ENCODE measurements at regions not wholly inside any gene's neighbourhood (a gene's known extent, or its start where the extent isn't known, plus 50 kb on each side); places are given as distances from the start of the nearest gene placed in this dataset.
"Not testable (repeated sequence)": the region's sequence is repeated elsewhere in the genome, so short reads cannot be mapped to it uniquely, and the experiment has no call there.

GRCh38 chr6:1230689-1231605 lies 81.0 kb upstream of the FOXQ1 start:
- DNase-seq (ENCODE audit: low read depth in 2 of 3, low spot score in 2 of 3) = no peak

- no peak for DNase-seq (ENCODE audit: low read depth in 2 of 3, low spot score in 2 of 3)
Measured at GRCh38 chr6:1230281-1230680, 81.6 kb upstream of the FOXQ1 start.

GRCh38 chr6:1229808-1230207 lies 82.1 kb upstream of the FOXQ1 start:
- DNase-seq (ENCODE audit: low read depth in 2 of 3, low spot score in 2 of 3) = no peak

GRCh38 chr6:1229301-1229700 lies 82.6 kb upstream of the FOXQ1 start:
- DNase-seq (ENCODE audit: low read depth in 2 of 3, low spot score in 2 of 3) = no peak

- no peak for DNase-seq (ENCODE audit: low read depth in 2 of 3, low spot score in 2 of 3)
Measured at GRCh38 chr6:1228754-1229191, 83.1 kb upstream of the FOXQ1 start.

- DNase-seq (ENCODE audit: low read depth in 2 of 3, low spot score in 2 of 3) = no peak
Measured at GRCh38 chr6:1227935-1228753, 83.8 kb upstream of the FOXQ1 start.

GRCh38 chr6:1227600-1227934 lies 84.3 kb upstream of the FOXQ1 start:
- DNase-seq (ENCODE audit: low read depth in 2 of 3, low spot score in 2 of 3) = no peak

GRCh38 chr6:1226277-1227099 lies 85.4 kb upstream of the FOXQ1 start:
- no peak for DNase-seq (ENCODE audit: low read depth in 2 of 3, low spot score in 2 of 3)

GRCh38 chr6:1224514-1224913 lies 87.4 kb upstream of the FOXQ1 start:
- DNase-seq (ENCODE audit: low read depth in 2 of 3, low spot score in 2 of 3) = no peak

- no peak for DNase-seq (ENCODE audit: low read depth in 2 of 3, low spot score in 2 of 3)
Measured at GRCh38 chr6:1222728-1223595, 88.9 kb upstream of the FOXQ1 start.

- DNase-seq (ENCODE audit: low read depth in 2 of 3, low spot score in 2 of 3) = no peak
Measured at GRCh38 chr6:1217396-1217795, 94.5 kb upstream of the FOXQ1 start.

GRCh38 chr6:1216488-1216974 lies 95.4 kb upstream of the FOXQ1 start:
- no peak for DNase-seq (ENCODE audit: low read depth in 2 of 3, low spot score in 2 of 3)

- no peak for DNase-seq (ENCODE audit: low read depth in 2 of 3, low spot score in 2 of 3)
Measured at GRCh38 chr6:1215884-1216487, 95.9 kb upstream of the FOXQ1 start.

GRCh38 chr6:1215023-1215422 lies 96.9 kb upstream of the FOXQ1 start:
- DNase-seq (ENCODE audit: low read depth in 2 of 3, low spot score in 2 of 3) = no peak

GRCh38 chr6:1212919-1213318 lies 99.0 kb upstream of the FOXQ1 start:
- DNase-seq (ENCODE audit: low read depth in 2 of 3, low spot score in 2 of 3) = no peak

GRCh38 chr6:1212138-1212537 lies 99.8 kb upstream of the FOXQ1 start:
- not testable (repeated sequence) for DNase-seq (ENCODE audit: low read depth in 2 of 3, low spot score in 2 of 3)

GRCh38 chr6:1210631-1211030 lies 101.3 kb upstream of the FOXQ1 start:
- not testable (repeated sequence) for DNase-seq (ENCODE audit: low read depth in 2 of 3, low spot score in 2 of 3)

GRCh38 chr6:1208876-1209275 lies 103.0 kb upstream of the FOXQ1 start:
- DNase-seq (ENCODE audit: low read depth in 2 of 3, low spot score in 2 of 3) = no peak

- DNase-seq (ENCODE audit: low read depth in 2 of 3, low spot score in 2 of 3) = no peak
Measured at GRCh38 chr6:1203546-1203945, 108.4 kb upstream of the FOXQ1 start.

- no peak for DNase-seq (ENCODE audit: low read depth in 2 of 3, low spot score in 2 of 3)
Measured at GRCh38 chr6:1202201-1202600, 109.7 kb upstream of the FOXQ1 start.
